Coronary artery (tissue), 2 donors: ENCODE measurements at regions not wholly inside any gene's neighbourhood (a gene's known extent, or its start where the extent isn't known, plus 50 kb on each side); places are given as distances from the start of the nearest gene placed in this dataset.

Experiments
- DNase-seq: peaks from one replicate; pipeline ENCODE4 v3.0.0-alpha.2; 2017; ENCODE audit warnings: low spot score
- H3K27ac ChIP-seq, 2 donors: fragments of 200-600 bp; sonication (generic); one replicate each; pipeline ENCODE4 v1.5.1; 2016 to 2019
- H3K4me3 ChIP-seq: fragments of 200-600 bp; sonication (generic); 2 replicates; pipeline ENCODE4 v1.5.1; 2016; ENCODE audit warnings: mild to moderate bottlenecking, moderate library complexity
- TF ChIP-seq, protein P1 (sequence below): fragments of 200-600 bp; sonication (generic); IDR thresholded peaks from one replicate; pipeline ENCODE4 v1.5.1; 2019; ENCODE audit warnings: antibody characterized with exemption

DNA sequence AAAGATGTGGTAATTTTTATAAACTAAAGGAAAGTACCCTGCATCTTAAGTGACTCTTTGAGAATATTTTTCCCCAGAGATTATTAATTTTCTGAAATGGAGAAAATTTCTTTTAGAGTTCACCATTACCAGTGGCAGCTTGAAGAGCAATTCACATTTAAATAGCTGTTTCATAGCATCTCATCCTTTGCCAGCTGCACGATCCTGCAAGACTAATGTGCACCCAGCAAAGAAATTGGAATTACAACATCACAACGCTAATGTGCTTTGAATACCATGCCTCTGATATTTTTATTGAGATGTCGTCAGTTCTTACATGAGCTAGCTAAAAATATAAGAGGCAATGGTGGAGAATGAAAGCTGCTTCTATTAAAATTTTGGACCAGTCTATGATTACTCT is 423.5 kb downstream of the TAF11L14 start:
- Histone ChIP-seq H3K27ac (no peak overlapping the region), H3K4me3 (no peak overlapping the region)
- no peak for DNase-seq
- TF ChIP-seq, protein P1, sequence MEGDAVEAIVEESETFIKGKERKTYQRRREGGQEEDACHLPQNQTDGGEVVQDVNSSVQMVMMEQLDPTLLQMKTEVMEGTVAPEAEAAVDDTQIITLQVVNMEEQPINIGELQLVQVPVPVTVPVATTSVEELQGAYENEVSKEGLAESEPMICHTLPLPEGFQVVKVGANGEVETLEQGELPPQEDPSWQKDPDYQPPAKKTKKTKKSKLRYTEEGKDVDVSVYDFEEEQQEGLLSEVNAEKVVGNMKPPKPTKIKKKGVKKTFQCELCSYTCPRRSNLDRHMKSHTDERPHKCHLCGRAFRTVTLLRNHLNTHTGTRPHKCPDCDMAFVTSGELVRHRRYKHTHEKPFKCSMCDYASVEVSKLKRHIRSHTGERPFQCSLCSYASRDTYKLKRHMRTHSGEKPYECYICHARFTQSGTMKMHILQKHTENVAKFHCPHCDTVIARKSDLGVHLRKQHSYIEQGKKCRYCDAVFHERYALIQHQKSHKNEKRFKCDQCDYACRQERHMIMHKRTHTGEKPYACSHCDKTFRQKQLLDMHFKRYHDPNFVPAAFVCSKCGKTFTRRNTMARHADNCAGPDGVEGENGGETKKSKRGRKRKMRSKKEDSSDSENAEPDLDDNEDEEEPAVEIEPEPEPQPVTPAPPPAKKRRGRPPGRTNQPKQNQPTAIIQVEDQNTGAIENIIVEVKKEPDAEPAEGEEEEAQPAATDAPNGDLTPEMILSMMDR: no peak

DNA sequence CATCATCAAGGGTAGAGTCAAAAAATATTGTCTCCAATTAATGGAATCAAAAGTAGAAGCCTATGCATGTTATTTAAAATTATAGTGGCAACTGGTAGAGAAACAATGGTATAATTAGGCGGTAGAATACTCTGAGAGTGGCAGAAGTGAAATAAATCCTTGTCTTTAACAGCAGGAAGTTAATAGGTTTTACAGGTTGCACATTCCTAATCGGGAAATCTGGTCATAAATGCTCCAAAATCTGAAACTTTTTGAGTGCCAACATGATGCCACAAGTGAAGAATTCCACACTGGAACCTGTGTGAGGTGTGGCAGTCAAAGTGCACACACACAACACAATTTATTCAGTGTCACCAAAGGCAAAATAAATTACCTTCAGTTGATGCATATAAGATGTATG is 433.4 kb downstream of the TAF11L14 start:
- H3K4me3 ChIP-seq: no peak overlapping the region

DNA sequence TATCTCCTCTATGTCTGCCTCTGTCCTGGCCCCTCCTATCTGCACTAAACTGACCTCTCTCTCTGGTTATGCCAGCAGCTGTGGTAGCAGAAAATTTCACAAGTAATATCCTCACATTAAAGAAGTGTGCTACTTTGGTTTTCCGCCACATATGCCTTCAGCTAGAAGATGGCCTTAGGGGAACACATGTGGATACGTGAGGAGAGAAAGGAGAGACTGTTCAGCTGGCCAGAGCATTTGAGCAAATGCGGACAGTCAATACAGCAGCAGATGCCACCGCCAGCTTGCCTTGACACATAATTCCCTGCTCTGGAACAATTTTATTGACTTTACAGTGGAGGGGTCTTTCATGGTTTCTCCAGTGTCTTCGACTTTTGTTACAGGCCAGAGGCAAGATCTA is 434.6 kb downstream of the TAF11L14 start:
- no peak overlapping the region for H3K27ac ChIP-seq
- TF ChIP-seq, protein P1: no peak
- DNase-seq: no peak
- no peak overlapping the region for H3K4me3 ChIP-seq

More for the DNA sequence above, 433.4 kb downstream of the TAF11L14 start:
- TF ChIP-seq, protein P1: no peak
- no peak overlapping the region for H3K27ac ChIP-seq
- DNase-seq: no peak

DNA sequence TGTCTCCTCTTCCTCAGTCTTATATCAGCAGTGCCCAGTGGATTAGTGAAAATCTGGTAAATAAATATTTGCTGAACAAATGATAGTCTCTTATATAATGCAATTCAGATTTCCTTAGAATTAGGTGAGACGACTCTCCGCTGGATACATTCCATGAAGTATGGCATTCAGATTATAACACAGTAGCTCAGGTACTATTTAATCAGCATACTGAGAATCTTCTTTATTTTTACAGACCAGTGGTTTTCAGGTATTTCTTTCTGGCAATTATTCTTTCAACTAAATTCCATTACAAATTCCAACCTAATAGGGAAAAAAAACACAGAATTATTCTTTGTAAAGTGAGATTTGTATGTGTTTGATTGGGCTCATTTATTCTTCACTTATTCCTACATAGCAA is 435.5 kb downstream of the TAF11L14 start:
- DNase-seq: no peak
- TF ChIP-seq, protein P1: no peak

DNA sequence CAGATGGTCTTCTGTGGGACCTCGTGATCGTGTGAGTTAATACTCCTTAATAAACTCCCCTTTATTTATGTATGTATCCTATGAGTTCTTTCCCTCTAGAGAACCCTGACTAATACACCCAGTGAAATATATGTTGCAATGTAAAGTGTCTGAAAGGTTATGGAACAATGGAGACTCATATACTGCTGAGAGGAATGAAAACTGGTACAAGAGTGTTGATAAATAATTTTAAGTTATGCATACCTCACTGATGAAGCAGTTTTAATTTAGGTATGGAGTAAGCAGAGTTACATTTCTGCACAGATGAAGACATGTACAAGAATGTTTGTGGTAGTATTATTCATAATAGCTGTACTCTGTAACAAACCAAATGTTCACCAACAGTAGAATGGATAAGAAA is 438.3 kb downstream of the TAF11L14 start:
- TF ChIP-seq, protein P1: no peak
- DNase-seq: no peak
- Histone ChIP-seq H3K4me3 (no peak overlapping the region), H3K27ac (no peak overlapping the region)

More for the DNA sequence above, 435.5 kb downstream of the TAF11L14 start:
- no peak overlapping the region for H3K4me3 ChIP-seq
- H3K27ac ChIP-seq: no peak overlapping the region

DNA sequence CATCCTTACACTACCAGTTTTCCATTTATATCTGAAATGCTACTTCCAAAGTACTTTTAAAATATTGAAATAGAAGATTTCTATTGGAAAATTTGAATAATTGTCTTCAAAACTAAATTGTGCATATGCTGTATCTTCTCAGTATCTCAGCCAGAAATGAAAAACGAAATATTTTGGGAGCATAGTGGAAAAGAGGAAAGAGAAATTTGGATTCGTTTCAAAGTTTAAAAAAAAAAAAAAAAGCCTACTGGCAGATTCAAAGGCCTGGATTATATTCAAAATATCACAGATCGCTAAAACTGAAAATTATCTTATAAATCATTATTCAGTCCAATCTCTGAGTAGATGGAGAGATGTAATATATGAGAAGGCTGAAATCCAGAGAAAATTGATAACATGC is 440.7 kb downstream of the TAF11L14 start:
- H3K4me3 ChIP-seq: no peak overlapping the region
- DNase-seq: no peak
- TF ChIP-seq, protein P1: no peak
- no peak overlapping the region for H3K27ac ChIP-seq

DNA sequence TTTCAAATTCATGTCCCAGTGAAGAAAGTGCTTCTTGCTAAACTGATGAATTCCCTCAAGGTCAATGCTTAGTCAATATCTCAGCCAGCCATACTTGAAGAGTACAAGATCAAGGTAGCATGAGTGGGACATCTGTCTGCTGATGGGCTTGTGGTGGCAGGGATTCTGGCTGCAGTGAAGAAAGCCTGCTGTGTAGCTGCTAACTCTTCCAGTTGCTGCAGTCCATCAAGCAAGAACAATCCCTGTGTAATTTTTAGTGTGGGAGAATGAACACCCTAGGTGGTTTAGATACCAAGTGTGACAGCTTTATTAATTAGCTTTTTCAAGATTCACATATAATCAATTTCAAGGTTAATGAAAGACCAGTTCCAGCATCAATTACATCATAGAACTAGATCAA is 443.9 kb downstream of the TAF11L14 start:
- H3K4me3 ChIP-seq: no peak overlapping the region
- TF ChIP-seq, protein P1: no peak
- DNase-seq: no peak
- H3K27ac ChIP-seq: no peak overlapping the region
